ENCODE measurements at regions not wholly inside any gene's neighbourhood (a gene's known extent, or its start where the extent isn't known, plus 50 kb on each side); places are given as distances from the start of the nearest gene placed in this dataset.

DNA sequence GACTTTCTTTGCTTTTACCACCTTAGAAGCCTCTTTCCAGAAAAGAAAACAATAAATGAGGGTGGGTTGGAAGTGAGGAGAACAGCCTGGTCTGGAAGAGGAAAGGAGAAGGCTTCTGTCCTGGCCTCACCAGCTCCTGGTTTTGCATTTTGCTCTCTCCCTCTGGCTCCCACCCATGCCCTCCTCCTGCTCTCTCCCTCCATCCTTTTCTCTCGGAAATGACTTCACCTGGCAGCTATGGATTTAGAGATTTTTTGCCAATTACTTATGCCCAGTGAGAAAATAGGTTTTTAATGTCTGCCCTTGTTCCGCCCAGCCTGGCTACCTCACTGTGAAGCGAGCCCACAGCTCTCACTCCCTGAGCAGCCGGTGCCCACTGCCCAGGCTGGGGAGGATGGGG lies 77.9 kb upstream of the NTRK3 start:
- Histone ChIP-seq H3K9ac (ENCODE audit: low read depth, low read length) (no peak overlapping the region), H3K27me3 (ENCODE audit: control insufficient read depth, insufficient read depth, low read length) (peaks cover 3% of the 10 kb centered on the region), H3K4me3 (ENCODE audit: low read length) (no peak overlapping the region), H3K4me1 (ENCODE audit: control insufficient read depth, insufficient read depth, low read length) (peaks cover 11% of the 10 kb centered on the region), H3K9me3 (replicated peaks; ENCODE audit: low read length) (no peaks in the 10 kb centered on the region), H3K36me3 (ENCODE audit: insufficient read depth, low read length) (no peaks in the 10 kb centered on the region), H3K4me2 (ENCODE audit: low read length) (no peak overlapping the region)

DNA sequence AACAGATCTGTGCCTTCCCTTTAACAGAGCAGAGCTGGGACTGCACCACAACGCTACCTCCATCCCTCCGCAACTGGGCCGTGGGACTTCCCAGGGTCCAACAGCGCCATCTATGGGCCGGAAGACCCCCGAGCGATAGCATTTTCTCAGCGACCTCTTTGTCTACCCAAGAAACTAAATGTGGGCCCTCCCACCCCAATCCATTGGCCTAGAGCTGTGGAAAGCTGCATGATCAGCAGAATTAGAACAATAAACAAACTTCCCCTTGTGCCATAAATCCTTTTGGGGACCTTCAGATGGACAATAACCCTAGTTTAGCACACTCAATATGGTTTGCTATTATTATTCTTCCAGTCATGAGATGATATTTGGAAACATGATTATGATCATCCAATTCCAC lies 74.8 kb upstream of the NTRK3 start:
- Histone ChIP-seq H3K27me3 (ENCODE audit: control insufficient read depth, insufficient read depth, low read length) (no peaks in the 10 kb centered on the region), H3K4me1 (ENCODE audit: control insufficient read depth, insufficient read depth, low read length) (peaks cover 11% of the 10 kb centered on the region), H3K4me2 (ENCODE audit: low read length) (no peak overlapping the region), H3K4me3 (ENCODE audit: low read length) (no peak overlapping the region), H3K36me3 (ENCODE audit: insufficient read depth, low read length) (no peaks in the 10 kb centered on the region), H3K9ac (ENCODE audit: low read depth, low read length) (no peak overlapping the region), H3K9me3 (replicated peaks; ENCODE audit: low read length) (no peaks in the 10 kb centered on the region)

DNA sequence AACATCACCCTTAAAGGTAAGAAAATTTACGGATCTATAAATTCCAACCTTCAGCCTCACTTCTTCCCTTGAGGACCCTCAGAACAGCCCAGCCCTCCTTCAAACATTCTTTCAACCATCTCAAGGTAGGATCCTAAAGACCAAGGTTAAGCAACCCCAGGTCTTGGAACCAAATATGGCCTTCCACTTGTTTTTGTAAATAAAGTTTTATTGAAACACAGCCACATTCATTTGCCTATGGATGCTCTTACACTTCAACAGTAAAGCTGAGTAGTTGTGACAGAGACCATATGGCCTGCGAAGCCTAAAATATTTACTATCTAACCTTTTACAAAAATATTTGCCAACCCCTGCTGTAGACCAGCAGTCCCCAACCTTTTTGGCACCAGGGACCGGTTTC lies 70.4 kb upstream of the NTRK3 start:
- Histone ChIP-seq H3K4me1 (ENCODE audit: control insufficient read depth, insufficient read depth, low read length) (no peaks in the 10 kb centered on the region), H3K4me3 (ENCODE audit: low read length) (no peak overlapping the region), H3K9ac (ENCODE audit: low read depth, low read length) (no peak overlapping the region), H3K4me2 (ENCODE audit: low read length) (no peak overlapping the region), H3K9me3 (replicated peaks; ENCODE audit: low read length) (no peaks in the 10 kb centered on the region), H3K27me3 (ENCODE audit: control insufficient read depth, insufficient read depth, low read length) (no peaks in the 10 kb centered on the region), H3K36me3 (ENCODE audit: insufficient read depth, low read length) (no peaks in the 10 kb centered on the region)

DNA sequence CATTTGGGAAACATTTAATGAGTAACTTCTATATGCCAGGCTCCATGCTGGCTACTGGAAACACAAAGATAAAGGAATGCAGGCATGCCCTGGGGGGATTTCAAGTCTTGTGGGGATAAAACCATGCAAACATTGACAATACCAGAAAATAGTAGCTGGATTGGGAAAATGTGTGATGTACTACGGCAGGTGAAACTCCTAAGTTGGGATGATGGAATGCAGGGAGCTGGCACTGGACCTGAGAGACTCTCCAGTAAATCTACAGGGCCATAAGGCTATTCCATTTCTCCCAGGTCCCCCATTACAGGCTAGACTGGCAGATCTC lies 68.2 kb upstream of the NTRK3 start:
- Histone ChIP-seq H3K36me3 (ENCODE audit: insufficient read depth, low read length) (no peaks in the 10 kb centered on the region), H3K27me3 (ENCODE audit: control insufficient read depth, insufficient read depth, low read length) (no peaks in the 10 kb centered on the region), H3K4me1 (ENCODE audit: control insufficient read depth, insufficient read depth, low read length) (no peaks in the 10 kb centered on the region), H3K4me3 (ENCODE audit: low read length) (no peak overlapping the region), H3K4me2 (ENCODE audit: low read length) (no peak overlapping the region), H3K9me3 (replicated peaks; ENCODE audit: low read length) (no peaks in the 10 kb centered on the region), H3K9ac (ENCODE audit: low read depth, low read length) (no peak overlapping the region)

DNA sequence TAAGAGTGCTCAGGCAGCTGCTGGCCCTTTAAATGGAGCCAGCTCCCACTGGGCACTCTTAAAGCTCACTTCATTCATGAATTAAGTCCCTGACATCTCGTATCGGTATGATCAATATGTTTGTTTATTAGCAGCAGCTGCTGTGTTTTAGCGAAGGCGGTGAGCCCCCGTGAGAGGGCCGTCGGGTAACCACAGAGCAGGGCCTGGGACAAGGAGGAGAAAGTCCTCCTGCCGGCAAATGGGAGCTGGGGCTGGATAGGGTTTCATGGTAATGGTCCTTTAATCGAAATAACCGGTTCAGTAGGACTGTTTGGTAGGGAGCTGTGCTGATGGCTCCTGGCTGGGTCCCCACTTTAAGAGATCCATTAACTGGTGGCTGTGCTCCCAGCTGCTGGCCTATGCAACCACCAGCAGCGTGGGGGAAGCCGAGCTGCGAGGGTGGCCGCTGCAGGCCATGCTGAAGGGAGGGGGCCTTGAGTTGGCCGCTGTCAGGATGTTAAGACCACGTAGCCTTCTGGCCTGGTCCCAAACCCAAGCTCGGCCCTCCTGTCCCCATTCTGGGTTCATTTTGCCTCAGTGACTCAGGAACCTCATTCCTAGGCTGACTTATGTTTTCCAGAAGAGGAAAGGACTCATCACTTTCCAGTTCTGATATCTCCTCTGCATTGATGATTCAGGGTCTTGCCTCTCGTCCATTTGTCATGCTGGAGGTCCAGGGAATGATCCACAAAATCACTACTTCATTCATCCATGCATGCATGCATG lies 67.6 kb upstream of the NTRK3 start:
- Histone ChIP-seq H3K9ac (ENCODE audit: low read depth, low read length) (no peak overlapping the region), H3K9me3 (replicated peaks; ENCODE audit: low read length) (no peaks in the 10 kb centered on the region), H3K27me3 (ENCODE audit: control insufficient read depth, insufficient read depth, low read length) (no peaks in the 10 kb centered on the region), H3K4me1 (ENCODE audit: control insufficient read depth, insufficient read depth, low read length) (no peaks in the 10 kb centered on the region), H3K36me3 (ENCODE audit: insufficient read depth, low read length) (no peaks in the 10 kb centered on the region), H3K4me2 (ENCODE audit: low read length) (no peak overlapping the region), H3K4me3 (ENCODE audit: low read length) (no peak overlapping the region)

DNA sequence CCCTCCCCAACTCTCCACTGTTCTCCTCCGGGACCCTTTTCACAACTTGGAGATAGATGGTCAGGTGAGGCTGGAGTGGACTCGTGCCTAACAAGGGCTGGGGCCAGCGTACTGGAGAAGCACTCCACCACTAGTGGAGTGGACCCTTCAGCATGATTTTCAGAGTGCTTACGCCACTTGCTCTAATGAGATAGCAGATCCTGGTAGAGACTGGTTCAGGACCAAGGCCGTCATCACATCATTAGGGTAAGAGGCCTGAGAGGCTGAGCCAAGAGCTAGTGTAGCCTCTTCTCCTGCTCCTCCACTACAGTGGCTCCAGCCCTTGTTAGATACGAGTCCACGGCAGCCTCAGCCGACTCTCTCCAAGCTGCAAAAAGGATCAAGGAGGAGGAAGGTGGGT lies 66.9 kb upstream of the NTRK3 start:
- Histone ChIP-seq H3K36me3 (ENCODE audit: insufficient read depth, low read length) (no peaks in the 10 kb centered on the region), H3K9me3 (replicated peaks; ENCODE audit: low read length) (no peaks in the 10 kb centered on the region), H3K4me3 (ENCODE audit: low read length) (no peak overlapping the region), H3K4me2 (ENCODE audit: low read length) (no peak overlapping the region), H3K9ac (ENCODE audit: low read depth, low read length) (no peak overlapping the region), H3K27me3 (ENCODE audit: control insufficient read depth, insufficient read depth, low read length) (no peaks in the 10 kb centered on the region), H3K4me1 (ENCODE audit: control insufficient read depth, insufficient read depth, low read length) (no peaks in the 10 kb centered on the region)

DNA sequence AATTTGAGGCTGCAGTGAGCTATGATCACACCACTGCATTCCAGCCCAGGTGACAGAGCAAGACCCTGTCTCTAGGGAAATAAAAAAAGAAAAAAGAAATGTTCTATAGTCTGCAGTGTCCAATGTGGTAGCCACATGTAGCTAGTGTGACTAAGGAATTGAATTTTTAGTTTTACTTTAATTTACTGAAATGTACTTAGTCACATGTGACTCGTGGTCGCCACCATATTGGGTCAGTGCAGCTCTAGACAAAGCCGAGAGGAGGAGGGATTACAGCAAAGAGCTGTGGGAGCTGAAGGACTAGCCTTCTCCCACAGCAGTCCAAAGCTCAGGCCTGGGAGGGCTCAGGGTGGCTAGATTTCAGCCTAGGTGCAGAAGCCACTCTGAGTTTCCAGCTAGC lies 65.9 kb upstream of the NTRK3 start:
- no peak overlapping the region for H3K4me2 ChIP-seq (ENCODE audit: low read length)
- H3K4me1 ChIP-seq (ENCODE audit: control insufficient read depth, insufficient read depth, low read length), result no peaks in the 10 kb centered on the region
- no peaks in the 10 kb centered on the region for H3K9me3 ChIP-seq (replicated peaks; ENCODE audit: low read length)
- no peaks in the 10 kb centered on the region for H3K36me3 ChIP-seq (ENCODE audit: insufficient read depth, low read length)
- H3K27me3 ChIP-seq (ENCODE audit: control insufficient read depth, insufficient read depth, low read length), result no peaks in the 10 kb centered on the region
- H3K9ac ChIP-seq (ENCODE audit: low read depth, low read length), result no peak overlapping the region
- no peak overlapping the region for H3K4me3 ChIP-seq (ENCODE audit: low read length)

DNA sequence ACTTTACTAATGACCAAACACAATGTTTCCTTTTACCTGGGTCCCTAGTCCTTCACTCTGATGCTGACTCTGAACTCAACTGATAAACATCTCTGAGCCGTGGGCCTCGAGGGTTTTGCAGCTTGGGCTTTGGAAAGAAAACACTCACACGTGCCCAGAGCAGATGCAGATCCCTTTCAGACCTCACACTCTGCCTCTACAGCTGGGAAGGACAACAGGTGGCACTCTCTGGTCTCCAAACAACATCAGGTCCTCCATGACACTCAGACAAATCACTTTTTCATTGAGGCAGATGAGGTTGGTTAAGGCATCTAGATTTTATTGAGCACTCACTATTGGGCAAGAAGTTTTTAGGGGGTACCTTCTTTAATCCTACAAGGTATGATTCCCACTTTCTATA lies 64.7 kb upstream of the NTRK3 start:
- Histone ChIP-seq H3K4me2 (ENCODE audit: low read length) (no peak overlapping the region), H3K9me3 (replicated peaks; ENCODE audit: low read length) (no peaks in the 10 kb centered on the region), H3K27me3 (ENCODE audit: control insufficient read depth, insufficient read depth, low read length) (no peaks in the 10 kb centered on the region), H3K36me3 (ENCODE audit: insufficient read depth, low read length) (no peaks in the 10 kb centered on the region), H3K4me3 (ENCODE audit: low read length) (no peak overlapping the region), H3K4me1 (ENCODE audit: control insufficient read depth, insufficient read depth, low read length) (no peaks in the 10 kb centered on the region), H3K9ac (ENCODE audit: low read depth, low read length) (no peak overlapping the region)

DNA sequence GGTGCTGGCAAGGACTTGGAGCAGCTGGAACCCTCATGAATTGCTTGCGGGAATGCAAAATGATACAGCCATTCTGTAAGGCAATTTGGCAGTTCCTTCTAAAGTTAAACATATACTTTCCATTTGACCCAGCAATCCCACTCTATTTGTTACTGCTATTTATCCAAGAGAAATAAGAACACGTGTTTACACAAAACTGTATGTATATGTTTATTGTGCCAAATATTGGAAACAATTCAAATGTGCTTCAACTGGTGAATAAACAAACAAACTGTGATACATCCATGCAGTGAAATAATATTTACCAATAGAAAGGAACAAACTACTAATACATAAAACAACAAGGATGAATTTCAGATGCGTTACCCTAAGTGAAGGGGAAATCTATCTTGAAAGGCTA lies 60.0 kb upstream of the NTRK3 start:
- peaks cover 5% of the 10 kb centered on the region for H3K27me3 ChIP-seq (ENCODE audit: control insufficient read depth, insufficient read depth, low read length)
- H3K4me3 ChIP-seq (ENCODE audit: low read length), result no peak overlapping the region
- no peaks in the 10 kb centered on the region for H3K4me1 ChIP-seq (ENCODE audit: control insufficient read depth, insufficient read depth, low read length)
- H3K9ac ChIP-seq (ENCODE audit: low read depth, low read length), result no peak overlapping the region
- no peak overlapping the region for H3K4me2 ChIP-seq (ENCODE audit: low read length)
- no peaks in the 10 kb centered on the region for H3K36me3 ChIP-seq (ENCODE audit: insufficient read depth, low read length)
- no peaks in the 10 kb centered on the region for H3K9me3 ChIP-seq (replicated peaks; ENCODE audit: low read length)

DNA sequence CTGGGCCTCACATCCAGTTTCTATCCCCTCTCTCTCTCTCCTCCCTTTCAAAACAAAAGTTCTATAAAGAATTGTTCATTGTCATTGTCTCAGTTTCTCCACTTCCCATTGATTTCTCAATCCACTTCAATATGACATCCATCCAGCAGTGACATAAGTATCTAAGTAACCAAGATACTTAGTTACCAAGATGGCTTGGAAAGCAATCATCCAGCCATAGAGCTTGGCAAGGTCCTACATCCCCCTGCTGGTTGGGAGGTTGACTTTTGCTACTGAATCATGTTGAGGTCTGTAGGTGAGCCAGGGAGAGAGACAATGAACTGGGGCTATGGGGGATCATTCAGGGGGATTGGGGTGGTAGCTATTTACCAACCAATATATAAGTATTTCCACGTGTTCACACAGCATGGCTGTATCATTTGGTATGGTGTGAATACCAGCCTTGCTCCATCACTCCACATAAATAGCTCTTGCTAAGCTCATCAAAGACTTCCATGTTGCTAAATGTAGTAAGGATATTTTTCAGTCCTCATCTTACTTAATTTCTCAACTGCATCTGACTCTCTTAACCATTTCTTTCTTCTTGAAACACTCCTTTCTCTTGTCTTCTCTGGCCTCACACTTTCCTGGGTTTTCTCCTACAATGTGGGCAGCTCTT lies 58.8 kb upstream of the NTRK3 start:
- H3K27me3 ChIP-seq (ENCODE audit: control insufficient read depth, insufficient read depth, low read length), result peaks cover 5% of the 10 kb centered on the region
- no peaks in the 10 kb centered on the region for H3K4me1 ChIP-seq (ENCODE audit: control insufficient read depth, insufficient read depth, low read length)
- H3K4me2 ChIP-seq (ENCODE audit: low read length), result no peak overlapping the region
- no peaks in the 10 kb centered on the region for H3K36me3 ChIP-seq (ENCODE audit: insufficient read depth, low read length)
- H3K9me3 ChIP-seq (replicated peaks; ENCODE audit: low read length), result no peaks in the 10 kb centered on the region
- H3K9ac ChIP-seq (ENCODE audit: low read depth, low read length), result no peak overlapping the region
- no peak overlapping the region for H3K4me3 ChIP-seq (ENCODE audit: low read length)

DNA sequence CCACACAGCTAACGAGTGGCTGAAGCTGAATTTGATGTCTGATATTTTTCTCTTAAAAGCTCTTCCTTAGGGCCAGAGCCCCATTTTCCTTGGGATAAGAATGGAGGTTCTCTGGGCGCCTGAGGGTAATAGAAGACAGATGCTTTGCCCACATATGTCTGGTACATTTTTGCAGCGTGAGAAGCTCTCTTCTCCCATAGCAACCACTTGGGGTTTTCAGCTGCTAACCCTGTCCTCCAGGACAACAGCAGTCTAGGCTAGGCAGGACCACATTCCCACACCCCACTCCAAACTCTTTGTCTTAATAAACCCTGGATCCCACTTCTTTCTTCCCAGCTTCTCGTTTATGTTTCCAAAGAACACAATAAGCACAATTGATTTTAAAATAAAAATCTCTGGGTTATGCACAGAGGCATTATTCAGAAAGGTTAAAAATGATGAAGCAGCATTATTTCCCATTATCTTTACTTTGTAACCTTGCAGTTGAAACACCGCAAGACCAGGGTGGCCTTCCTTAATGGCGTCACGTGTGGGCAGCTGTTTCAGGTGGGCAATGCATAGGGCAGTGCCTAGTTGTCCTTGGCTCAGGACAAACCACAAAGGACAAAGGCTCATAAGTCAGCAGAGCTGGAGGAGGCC lies 56.5 kb upstream of the NTRK3 start:
- Histone ChIP-seq H3K4me2 (ENCODE audit: low read length) (no peak overlapping the region), H3K27me3 (ENCODE audit: control insufficient read depth, insufficient read depth, low read length) (peaks cover 5% of the 10 kb centered on the region), H3K4me3 (ENCODE audit: low read length) (no peak overlapping the region), H3K9me3 (replicated peaks; ENCODE audit: low read length) (no peaks in the 10 kb centered on the region), H3K4me1 (ENCODE audit: control insufficient read depth, insufficient read depth, low read length) (no peaks in the 10 kb centered on the region), H3K9ac (ENCODE audit: low read depth, low read length) (no peak overlapping the region), H3K36me3 (ENCODE audit: insufficient read depth, low read length) (no peaks in the 10 kb centered on the region)

DNA sequence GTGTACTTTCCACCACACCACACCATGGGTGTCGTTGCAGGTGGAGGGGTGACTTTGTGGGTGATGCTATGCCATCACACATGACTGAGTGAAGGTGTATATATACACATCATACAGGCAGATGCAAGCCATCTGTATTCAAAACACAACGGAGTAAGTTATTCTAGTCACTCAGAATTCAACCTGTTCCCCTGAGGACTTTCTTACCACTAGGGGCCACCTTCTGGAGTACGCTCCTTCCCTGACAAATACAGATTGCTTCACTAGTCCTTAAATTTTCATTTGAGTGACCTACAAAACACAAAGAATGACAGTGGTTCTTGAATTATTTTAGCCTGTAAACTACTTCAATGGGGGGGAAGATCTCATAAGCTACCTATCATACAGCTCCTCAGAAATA lies 52.8 kb upstream of the NTRK3 start:
- no peak overlapping the region for H3K4me3 ChIP-seq (ENCODE audit: low read length)
- no peaks in the 10 kb centered on the region for H3K9me3 ChIP-seq (replicated peaks; ENCODE audit: low read length)
- H3K9ac ChIP-seq (ENCODE audit: low read depth, low read length), result no peak overlapping the region
- no peak overlapping the region for H3K4me2 ChIP-seq (ENCODE audit: low read length)
- H3K27me3 ChIP-seq (ENCODE audit: control insufficient read depth, insufficient read depth, low read length), result no peaks in the 10 kb centered on the region
- H3K4me1 ChIP-seq (ENCODE audit: control insufficient read depth, insufficient read depth, low read length), result no peaks in the 10 kb centered on the region
- no peaks in the 10 kb centered on the region for H3K36me3 ChIP-seq (ENCODE audit: insufficient read depth, low read length)
